Activated naive CD8-positive, alpha-beta T cell treated with anti-CD3 and anti-CD28 coated beads, Interleukin-2, amount 10 ng/mL, durations not matched to agents 7 days and 5 days (primary cell): ENCODE measurements at regions not wholly inside any gene's neighbourhood (a gene's known extent, or its start where the extent isn't known, plus 50 kb on each side); places are given as distances from the start of the nearest gene placed in this dataset.

Experiments
- ATAC-seq: fragments of 150-1000 bp; cut with Tn5 transposase; one replicate; pipeline ENCODE4 v1.10.0; 2021; ENCODE audit warnings: low read depth, moderate library complexity
- POLR2A ChIA-PET: fragments of 350-600 bp; sonication (Branson Sonifier 250); formaldehyde crosslinking; loops from one replicate; lab custom pipeline; 2021; ENCODE audit warnings: antibody characterized with exemption; lab: Charles Lee
- DNase-seq: peaks from one replicate; pipeline ENCODE4 v3.0.0; 2021
- H3K27ac Mint-ChIP-seq: one replicate; pipeline ENCODE4 v1.8.0; 2022; ENCODE audit warnings: mild to moderate bottlenecking, mixed read lengths
- H3K27me3 Mint-ChIP-seq: one replicate; pipeline ENCODE4 v1.8.0; 2022; ENCODE audit warnings: mild to moderate bottlenecking, moderate library complexity, mixed read lengths
- H3K36me3 Mint-ChIP-seq: one replicate; pipeline ENCODE4 v1.8.0; 2021; ENCODE audit warnings: mild to moderate bottlenecking, mixed read lengths
- H3K4me1 Mint-ChIP-seq: one replicate; pipeline ENCODE4 v1.8.0; 2021; ENCODE audit warnings: mixed read lengths
- H3K4me3 Mint-ChIP-seq: one replicate; pipeline ENCODE4 v1.8.0; 2022; ENCODE audit warnings: mild to moderate bottlenecking, moderate library complexity, mixed read lengths
- H3K9me3 Mint-ChIP-seq: one replicate; pipeline ENCODE4 v1.8.0; 2021; ENCODE audit warnings: mixed read lengths

- Mint-ChIP-seq H3K27me3 (no peaks in the 10 kb centered on the region), H3K9me3 (peaks cover 9% of the 10 kb centered on the region), H3K36me3 (no peaks in the 10 kb centered on the region), H3K27ac (no peak overlapping the region), H3K4me3 (no peak overlapping the region), H3K4me1 (no peaks in the 10 kb centered on the region)
- ATAC-seq = no peak
- DNase-seq = no peak
- POLR2A ChIA-PET = no interaction called here
Measured at GRCh38 chr7:67843615-67844014, 847.0 kb downstream of the TYW1 start.

GRCh38 chr7:67847092-67847787, 850.6 kb downstream of the TYW1 start:
- POLR2A ChIA-PET = no interaction called here
- Mint-ChIP-seq H3K4me1 (no peaks in the 10 kb centered on the region), H3K9me3 (peaks cover 9% of the 10 kb centered on the region), H3K36me3 (no peaks in the 10 kb centered on the region), H3K27me3 (no peaks in the 10 kb centered on the region), H3K4me3 (no peak overlapping the region), H3K27ac (no peak overlapping the region)
- no peak for ATAC-seq
- no peak for DNase-seq

GRCh38 chr7:67854221-67855178, 857.9 kb downstream of the TYW1 start:
- H3K9me3 Mint-ChIP-seq = peaks cover 10% of the 10 kb centered on the region
- POLR2A ChIA-PET = no interaction called here
- H3K36me3 Mint-ChIP-seq = no peaks in the 10 kb centered on the region
- ATAC-seq (no peak), DNase-seq (no peak)
- no peaks in the 10 kb centered on the region for H3K27me3 Mint-ChIP-seq
- no peaks in the 10 kb centered on the region for H3K4me1 Mint-ChIP-seq
- no peak overlapping the region for H3K27ac Mint-ChIP-seq
- no peak overlapping the region for H3K4me3 Mint-ChIP-seq

GRCh38 chr7:67855322-67855721, 858.7 kb downstream of the TYW1 start:
- H3K9me3 Mint-ChIP-seq = peaks cover 14% of the 10 kb centered on the region

GRCh38 chr7:67856046-67856445, 859.4 kb downstream of the TYW1 start:
- H3K36me3 Mint-ChIP-seq = no peaks in the 10 kb centered on the region

More at GRCh38 chr7:67855322-67855721, 858.7 kb downstream of the TYW1 start:
- Mint-ChIP-seq H3K36me3 (no peaks in the 10 kb centered on the region), H3K27ac (no peak overlapping the region), H3K4me3 (no peak overlapping the region), H3K27me3 (no peaks in the 10 kb centered on the region), H3K4me1 (no peaks in the 10 kb centered on the region)
- POLR2A ChIA-PET = no interaction called here
- ATAC-seq (no peak), DNase-seq (no peak)

GRCh38 chr7:67857698-67858097, 861.1 kb downstream of the TYW1 start:
- H3K27me3 Mint-ChIP-seq = no peaks in the 10 kb centered on the region
- no peaks in the 10 kb centered on the region for H3K4me1 Mint-ChIP-seq
- H3K4me3 Mint-ChIP-seq = no peak overlapping the region
- H3K9me3 Mint-ChIP-seq = peaks cover 18% of the 10 kb centered on the region
- no peak overlapping the region for H3K27ac Mint-ChIP-seq
- DNase-seq (no peak), ATAC-seq (no peak)
- POLR2A ChIA-PET = no interaction called here
- no peaks in the 10 kb centered on the region for H3K36me3 Mint-ChIP-seq

More at GRCh38 chr7:67856046-67856445, 859.4 kb downstream of the TYW1 start:
- ATAC-seq = no peak
- H3K9me3 Mint-ChIP-seq = peaks cover 12% of the 10 kb centered on the region
- no peak overlapping the region for H3K4me3 Mint-ChIP-seq
- H3K27ac Mint-ChIP-seq = no peak overlapping the region
- no peaks in the 10 kb centered on the region for H3K4me1 Mint-ChIP-seq
- POLR2A ChIA-PET = no interaction called here
- DNase-seq = no peak
- H3K27me3 Mint-ChIP-seq = no peaks in the 10 kb centered on the region

GRCh38 chr7:67858931-67859330, 862.3 kb downstream of the TYW1 start:
- DNase-seq = no peak
- Mint-ChIP-seq H3K27ac (no peak overlapping the region), H3K4me1 (no peaks in the 10 kb centered on the region), H3K9me3 (peaks cover 17% of the 10 kb centered on the region), H3K27me3 (no peaks in the 10 kb centered on the region), H3K36me3 (no peaks in the 10 kb centered on the region), H3K4me3 (no peak overlapping the region)
- POLR2A ChIA-PET = no interaction called here
- no peak for ATAC-seq

GRCh38 chr7:67863911-67864310, 867.3 kb downstream of the TYW1 start:
- POLR2A ChIA-PET = no interaction called here
- no peak for ATAC-seq
- H3K9me3 Mint-ChIP-seq = peaks cover 15% of the 10 kb centered on the region
- no peaks in the 10 kb centered on the region for H3K36me3 Mint-ChIP-seq
- no peak for DNase-seq
- no peak overlapping the region for H3K27ac Mint-ChIP-seq
- H3K4me1 Mint-ChIP-seq = no peaks in the 10 kb centered on the region
- H3K27me3 Mint-ChIP-seq = no peaks in the 10 kb centered on the region
- no peak overlapping the region for H3K4me3 Mint-ChIP-seq

GRCh38 chr7:67866054-67866453, 869.4 kb downstream of the TYW1 start:
- Mint-ChIP-seq H3K4me1 (no peaks in the 10 kb centered on the region), H3K27ac (no peak overlapping the region), H3K36me3 (no peaks in the 10 kb centered on the region), H3K27me3 (no peaks in the 10 kb centered on the region), H3K4me3 (no peak overlapping the region), H3K9me3 (peaks cover 17% of the 10 kb centered on the region)
- DNase-seq (no peak), ATAC-seq (no peak)
- POLR2A ChIA-PET = no interaction called here

- DNase-seq = no peak
- no peak overlapping the region for H3K27ac Mint-ChIP-seq
- ATAC-seq = no peak
- H3K4me3 Mint-ChIP-seq = no peak overlapping the region
- POLR2A ChIA-PET = no interaction called here
- peaks cover 16% of the 10 kb centered on the region for H3K9me3 Mint-ChIP-seq
- H3K4me1 Mint-ChIP-seq = no peaks in the 10 kb centered on the region
- no peaks in the 10 kb centered on the region for H3K27me3 Mint-ChIP-seq
- H3K36me3 Mint-ChIP-seq = no peaks in the 10 kb centered on the region
Measured at GRCh38 chr7:67866812-67867211, 870.2 kb downstream of the TYW1 start.

- H3K4me1 Mint-ChIP-seq = no peaks in the 10 kb centered on the region
- DNase-seq (no peak), ATAC-seq (no peak)
- H3K4me3 Mint-ChIP-seq = no peak overlapping the region
- POLR2A ChIA-PET = no interaction called here
- H3K9me3 Mint-ChIP-seq = peaks cover 18% of the 10 kb centered on the region
- H3K36me3 Mint-ChIP-seq = no peaks in the 10 kb centered on the region
- H3K27ac Mint-ChIP-seq = no peak overlapping the region
- H3K27me3 Mint-ChIP-seq = no peaks in the 10 kb centered on the region
Measured at GRCh38 chr7:67870396-67870795, 873.8 kb downstream of the TYW1 start.

- Mint-ChIP-seq H3K4me1 (no peaks in the 10 kb centered on the region), H3K4me3 (no peak overlapping the region), H3K27me3 (no peaks in the 10 kb centered on the region), H3K36me3 (no peaks in the 10 kb centered on the region), H3K9me3 (peaks cover 23% of the 10 kb centered on the region), H3K27ac (no peak overlapping the region)
- no peak for ATAC-seq
- DNase-seq = no peak
- POLR2A ChIA-PET = no interaction called here
Measured at GRCh38 chr7:67875558-67875957, 878.9 kb downstream of the TYW1 start.

- Mint-ChIP-seq H3K9me3 (peaks cover 19% of the 10 kb centered on the region), H3K36me3 (no peaks in the 10 kb centered on the region), H3K27me3 (no peaks in the 10 kb centered on the region), H3K27ac (no peak overlapping the region), H3K4me3 (no peak overlapping the region), H3K4me1 (no peaks in the 10 kb centered on the region)
- POLR2A ChIA-PET = no interaction called here
- no peak for DNase-seq
- no peak for ATAC-seq
Measured at GRCh38 chr7:67878808-67879207, 882.2 kb downstream of the TYW1 start.

GRCh38 chr7:67882843-67883242, 886.2 kb downstream of the TYW1 start:
- Mint-ChIP-seq H3K9me3 (peaks cover 14% of the 10 kb centered on the region), H3K36me3 (no peaks in the 10 kb centered on the region), H3K4me3 (no peak overlapping the region), H3K27me3 (no peaks in the 10 kb centered on the region), H3K4me1 (no peaks in the 10 kb centered on the region), H3K27ac (no peak overlapping the region)
- DNase-seq (no peak), ATAC-seq (no peak)
- POLR2A ChIA-PET = no interaction called here
